ENCODE measurements at regions not wholly inside any gene's neighbourhood (a gene's known extent, or its start where the extent isn't known, plus 50 kb on each side); places are given as distances from the start of the nearest gene placed in this dataset.

- TF ChIP-seq CTCF (IDR thresholded peaks at IDR 0.05; ENCODE audit: insufficient read depth, low read length, poor library complexity, severe bottlenecking) (no peak), EZH2phosphoT487 (conservative IDR thresholded peaks at IDR 0.05; ENCODE audit: low read length) (no peak)
Measured at GRCh38 chr12:127663716-127664115, 603.3 kb upstream of the TMEM132C start.
